ENCODE measurements at regions not wholly inside any gene's neighbourhood (a gene's known extent, or its start where the extent isn't known, plus 50 kb on each side); places are given as distances from the start of the nearest gene placed in this dataset.

DNA sequence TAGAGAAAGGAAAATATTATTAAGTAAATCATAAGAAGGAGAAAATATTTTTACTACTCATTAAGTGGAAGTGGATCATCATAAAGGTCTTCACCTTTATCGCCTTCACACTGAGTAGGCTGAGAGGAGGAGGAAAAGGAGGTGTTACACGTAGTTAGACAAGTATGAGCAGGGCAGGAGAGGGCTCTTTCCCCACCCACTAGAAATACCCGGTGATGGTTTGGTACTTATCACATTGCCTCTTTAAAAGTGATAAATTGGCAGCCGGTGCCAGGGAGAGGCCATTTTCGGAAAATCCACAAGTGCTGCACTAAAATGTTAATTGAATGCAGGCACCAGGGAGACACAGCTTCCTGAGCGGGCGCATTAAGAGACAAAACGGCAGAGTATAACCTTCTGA is 598.7 kb upstream of the SOX11 start:
- TF ChIP-seq POLR2A (IDR thresholded peaks at IDR 0.05), result no peak
- TF ChIP-seq, protein P1, sequence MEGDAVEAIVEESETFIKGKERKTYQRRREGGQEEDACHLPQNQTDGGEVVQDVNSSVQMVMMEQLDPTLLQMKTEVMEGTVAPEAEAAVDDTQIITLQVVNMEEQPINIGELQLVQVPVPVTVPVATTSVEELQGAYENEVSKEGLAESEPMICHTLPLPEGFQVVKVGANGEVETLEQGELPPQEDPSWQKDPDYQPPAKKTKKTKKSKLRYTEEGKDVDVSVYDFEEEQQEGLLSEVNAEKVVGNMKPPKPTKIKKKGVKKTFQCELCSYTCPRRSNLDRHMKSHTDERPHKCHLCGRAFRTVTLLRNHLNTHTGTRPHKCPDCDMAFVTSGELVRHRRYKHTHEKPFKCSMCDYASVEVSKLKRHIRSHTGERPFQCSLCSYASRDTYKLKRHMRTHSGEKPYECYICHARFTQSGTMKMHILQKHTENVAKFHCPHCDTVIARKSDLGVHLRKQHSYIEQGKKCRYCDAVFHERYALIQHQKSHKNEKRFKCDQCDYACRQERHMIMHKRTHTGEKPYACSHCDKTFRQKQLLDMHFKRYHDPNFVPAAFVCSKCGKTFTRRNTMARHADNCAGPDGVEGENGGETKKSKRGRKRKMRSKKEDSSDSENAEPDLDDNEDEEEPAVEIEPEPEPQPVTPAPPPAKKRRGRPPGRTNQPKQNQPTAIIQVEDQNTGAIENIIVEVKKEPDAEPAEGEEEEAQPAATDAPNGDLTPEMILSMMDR (IDR thresholded peaks at IDR 0.05), result no peak
- no peak for DNase-seq (ENCODE audit: low spot score in 2 of 2)
- H3K4me3 ChIP-seq (ENCODE audit: low read depth, poor library complexity, severe bottlenecking), result no peak overlapping the region
- WGBS, 2 donors, result 54 to 63% methylated on average over 8 of the region's 8 CpGs
- intact Hi-C loops (cut with DNase I; ENCODE audit: low total_unique reads), result no loop called here

DNA sequence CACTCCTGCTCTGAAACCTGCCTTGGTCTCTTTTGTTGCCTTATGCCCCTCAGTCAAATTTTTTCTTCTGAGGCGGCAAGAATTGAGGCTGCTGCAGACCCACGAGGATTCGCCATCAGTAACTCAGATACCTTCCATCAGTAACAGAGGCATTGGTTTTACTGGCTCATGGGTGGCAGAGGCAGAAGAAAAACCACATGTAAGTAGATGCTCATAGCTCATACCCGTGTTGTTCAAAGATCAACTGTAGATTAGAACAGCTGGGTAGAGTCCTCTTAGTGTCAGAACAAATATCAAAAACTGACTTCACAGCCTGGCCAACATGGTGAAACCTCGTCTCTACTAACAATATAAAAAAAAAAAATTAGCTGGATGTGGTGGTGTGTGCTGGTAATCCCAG is 598.0 kb upstream of the SOX11 start:
- no peak for DNase-seq (ENCODE audit: low spot score in 2 of 2)
- no peak for TF ChIP-seq POLR2A (IDR thresholded peaks at IDR 0.05)
- TF ChIP-seq, protein P1 (IDR thresholded peaks at IDR 0.05), result no peak
- H3K4me3 ChIP-seq (ENCODE audit: low read depth, poor library complexity, severe bottlenecking), result no peak overlapping the region
- intact Hi-C loops (cut with DNase I; ENCODE audit: low total_unique reads), result no loop called here
- WGBS, 2 donors, result 82 to 88% methylated on average over 5 of the region's 5 CpGs

DNA sequence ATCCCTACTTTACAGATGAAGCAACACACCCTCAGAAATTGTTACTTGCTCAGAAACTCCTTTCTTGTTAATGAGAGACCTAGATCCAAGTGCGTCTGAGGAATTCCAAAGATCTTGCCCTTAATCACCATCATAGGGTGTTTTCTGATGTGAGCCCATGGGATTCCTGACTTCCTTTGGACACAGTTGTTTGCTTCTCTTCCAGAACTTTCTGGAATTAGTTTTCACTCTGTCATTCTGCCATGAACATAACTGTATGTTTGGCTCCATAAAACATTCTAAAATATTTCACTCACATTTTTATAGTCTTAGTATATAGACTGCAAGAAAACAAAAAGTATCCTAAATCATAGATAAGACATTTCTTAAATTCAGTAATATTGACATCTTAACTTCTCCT is 593.9 kb upstream of the SOX11 start:
- 64 to 74% methylated on average over 1 of the region's 1 CpG for whole genome bisulfite sequencing, 2 donors
- H3K4me3 ChIP-seq (ENCODE audit: low read depth, poor library complexity, severe bottlenecking), result no peak overlapping the region
- TF ChIP-seq, protein P1 (IDR thresholded peaks at IDR 0.05), result no peak
- no peak for TF ChIP-seq POLR2A (IDR thresholded peaks at IDR 0.05)
- no peak for DNase-seq (ENCODE audit: low spot score in 2 of 2)
- intact Hi-C loops (cut with DNase I; ENCODE audit: low total_unique reads), result no loop called here

DNA sequence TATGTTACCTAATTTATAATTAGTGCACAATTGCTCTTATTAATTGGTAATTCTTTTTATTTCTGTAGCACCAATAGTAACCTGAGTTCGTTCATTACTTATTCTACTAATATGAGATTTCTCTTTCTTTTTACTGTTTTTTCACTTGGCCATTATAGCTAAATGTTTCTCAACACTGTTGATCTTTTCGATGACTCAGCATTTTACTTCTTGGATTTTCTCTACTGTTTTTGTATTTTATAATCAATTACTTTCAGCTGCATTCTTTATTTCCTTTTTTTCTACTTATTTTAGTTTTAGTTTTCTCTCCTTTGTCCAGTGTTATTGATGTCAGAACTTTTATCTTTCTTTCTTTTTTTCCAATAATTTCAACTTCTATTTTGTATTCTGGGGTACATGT is 589.4 kb upstream of the SOX11 start:
- WGBS, 2 donors, result 96 to 98% methylated on average over 2 of the region's 2 CpGs
- intact Hi-C loops (cut with DNase I; ENCODE audit: low total_unique reads), result no loop called here
- TF ChIP-seq, protein P1 (IDR thresholded peaks at IDR 0.05), result no peak
- TF ChIP-seq POLR2A (IDR thresholded peaks at IDR 0.05), result no peak
- no peak for DNase-seq (ENCODE audit: low spot score in 2 of 2)
- H3K4me3 ChIP-seq (ENCODE audit: low read depth, poor library complexity, severe bottlenecking), result no peak overlapping the region

DNA sequence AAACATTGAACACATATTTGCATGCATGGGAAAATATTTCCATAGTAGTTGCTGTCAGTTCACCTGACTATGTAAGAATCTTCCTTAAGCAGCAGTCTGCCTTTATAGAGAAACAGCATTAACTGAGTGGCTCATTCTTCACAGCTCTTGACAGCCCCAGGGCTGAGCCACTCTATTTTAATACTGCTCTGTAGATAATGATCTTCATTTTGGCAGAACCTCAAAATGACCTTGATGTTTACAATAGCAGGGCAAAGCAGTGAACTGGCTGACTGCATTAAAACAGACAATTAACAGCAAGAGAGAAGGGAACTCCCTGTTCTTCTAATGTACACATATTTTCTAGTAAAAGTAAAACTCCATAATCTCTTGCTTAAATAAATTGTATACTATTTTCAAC is 580.6 kb upstream of the SOX11 start:
- DNase-seq (ENCODE audit: low spot score in 2 of 2), result no peak
- no peak overlapping the region for H3K4me3 ChIP-seq (ENCODE audit: low read depth, poor library complexity, severe bottlenecking)
- TF ChIP-seq POLR2A (IDR thresholded peaks at IDR 0.05), result no peak
- TF ChIP-seq, protein P1 (IDR thresholded peaks at IDR 0.05), result no peak
- intact Hi-C loops (cut with DNase I; ENCODE audit: low total_unique reads), result no loop called here

DNA sequence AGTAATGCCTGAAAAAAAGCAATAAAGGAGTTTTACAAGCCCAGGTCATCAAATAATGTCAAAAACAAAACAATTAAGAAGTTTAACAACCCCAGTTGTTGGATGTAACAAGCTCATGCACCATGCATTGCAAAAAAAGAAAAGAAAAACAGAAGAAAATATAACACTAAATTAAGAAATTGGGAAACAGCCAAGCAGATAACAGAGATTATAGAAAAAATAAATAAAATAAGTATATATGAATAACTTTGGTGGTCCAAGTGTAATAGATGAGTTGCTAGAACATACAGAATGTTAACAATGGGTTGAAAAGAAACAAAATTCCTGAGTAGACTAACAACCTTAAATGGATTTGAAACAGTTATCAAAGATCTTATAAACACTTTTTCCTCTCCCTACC is 573.1 kb upstream of the SOX11 start:
- DNase-seq (ENCODE audit: low spot score in 2 of 2), result no peak
- TF ChIP-seq, protein P1 (IDR thresholded peaks at IDR 0.05), result no peak
- no peak for TF ChIP-seq POLR2A (IDR thresholded peaks at IDR 0.05)
- no peak overlapping the region for H3K4me3 ChIP-seq (ENCODE audit: low read depth, poor library complexity, severe bottlenecking)
- intact Hi-C loops (cut with DNase I; ENCODE audit: low total_unique reads), result no loop called here

Data from lower leg skin (tissue), 4 donors.